GM12891 (cell line): ENCODE measurements at regions not wholly inside any gene's neighbourhood (a gene's known extent, or its start where the extent isn't known, plus 50 kb on each side); places are given as distances from the start of the nearest gene placed in this dataset.

Experiments
- POLR2A ChIP-seq: IDR thresholded peaks from 2 replicates; pipeline ENCODE4 v1.6.1; 2011; ENCODE audit warnings: low read depth, low read length, control low read depth
- POLR2AphosphoS5 ChIP-seq: IDR thresholded peaks from 2 replicates; pipeline ENCODE4 v1.6.1; 2011; ENCODE audit warnings: low read depth, low read length, control low read depth
- TAF1 ChIP-seq: IDR thresholded peaks from 2 replicates; pipeline ENCODE4 v1.6.1; 2011; ENCODE audit warnings: low read depth, low read length, control low read depth

GRCh38 chr1:213656503-213656902, 331.3 kb upstream of the PROX1 start:
- TF ChIP-seq POLR2A: no peak
- no peak for TF ChIP-seq TAF1
- no peak for TF ChIP-seq POLR2AphosphoS5
